ENCODE measurements at regions not wholly inside any gene's neighbourhood (a gene's known extent, or its start where the extent isn't known, plus 50 kb on each side); places are given as distances from the start of the nearest gene placed in this dataset.

DNA sequence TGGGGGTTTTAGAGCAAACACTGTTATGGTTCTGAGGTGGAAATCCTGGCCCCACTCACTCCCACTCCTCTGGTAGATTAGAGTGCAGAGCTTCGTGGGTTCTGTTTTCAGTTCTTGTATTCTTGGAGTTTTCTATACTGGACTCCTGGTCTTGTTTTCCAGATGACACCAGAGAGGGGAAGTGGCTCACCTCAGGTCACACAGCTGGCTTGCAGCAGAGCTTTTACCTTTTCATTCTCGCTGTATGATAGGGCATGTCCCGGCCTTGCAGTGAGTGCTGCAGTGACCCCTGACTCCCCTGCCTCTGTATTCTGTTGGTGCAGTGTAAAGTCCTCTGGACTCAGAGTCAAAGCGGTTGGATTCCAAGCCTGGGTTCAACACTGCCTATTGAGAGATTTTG is 148.9 kb upstream of the MEX3C start:
- no TSS peak for BruUV-seq (replicated peaks)
- intact Hi-C loops (cut with micrococcal nuclease; ENCODE audit: unreplicated experiment) (no loop called here), in situ Hi-C loops (cut with HindIII; ENCODE audit: extremely low pct_ligation_motif_present, low pct_unique_long_range_greater_than_20kb) (no loop called here)
- DNase-seq (ENCODE audit: low spot score) (no peak), FAIRE-seq (no peak), ATAC-seq (no peak)
- no peak for TF ChIP-seq ZNF724P (CRISPR knock-in tag; IDR thresholded peaks at IDR 0.05; ENCODE audit: borderline replicate concordance)
- Histone ChIP-seq H3K27me3 (ENCODE audit: control insufficient read depth in 1 of 2, insufficient read depth in 2 of 2, low read length in 2 of 2) (no peaks in the 10 kb centered on the region; a peak in 1 of 5 replicates), H3K27ac (ENCODE audit: extremely low read length, insufficient read depth, low read length) (no peak overlapping the region), H2AFZ (ENCODE audit: low read length) (no peak overlapping the region), H3K36me3 (replicated peaks in 1 of 2; ENCODE audit: control insufficient read depth in 1 of 2, insufficient read depth in 2 of 2, low read length in 2 of 2) (no peaks in the 10 kb centered on the region), H3K9me3 (ENCODE audit: low read length) (no peaks in the 10 kb centered on the region), H3K4me2 (ENCODE audit: low read depth, low read length) (no peak overlapping the region), H3K79me2 (ENCODE audit: insufficient read depth, low read length) (no peaks in the 10 kb centered on the region), H3K4me1 (ENCODE audit: insufficient read depth, low read length) (peaks cover 10% of the 10 kb centered on the region; the same call in 1 of the 2 replicates), H4K20me1 (ENCODE audit: insufficient read depth, low read length) (no peaks in the 10 kb centered on the region), H3K9ac (ENCODE audit: insufficient read depth, low read depth, low read length) (no peak overlapping the region), H3K4me3 (replicated peaks in 1 of 3; ENCODE audit: insufficient read depth in 1 of 3, low read depth in 2 of 3, low read length in 3 of 3) (no peak overlapping the region)
- CTCF ChIA-PET (ENCODE audit: low intra/inter-chr PET ratio, low total read pairs) = no interaction called here
- WGBS (ENCODE audit: low lambda C conversion rate) = 27% methylated on average over 4 of the region's 4 CpGs
- POLR2A ChIA-PET = no interaction called here

DNA sequence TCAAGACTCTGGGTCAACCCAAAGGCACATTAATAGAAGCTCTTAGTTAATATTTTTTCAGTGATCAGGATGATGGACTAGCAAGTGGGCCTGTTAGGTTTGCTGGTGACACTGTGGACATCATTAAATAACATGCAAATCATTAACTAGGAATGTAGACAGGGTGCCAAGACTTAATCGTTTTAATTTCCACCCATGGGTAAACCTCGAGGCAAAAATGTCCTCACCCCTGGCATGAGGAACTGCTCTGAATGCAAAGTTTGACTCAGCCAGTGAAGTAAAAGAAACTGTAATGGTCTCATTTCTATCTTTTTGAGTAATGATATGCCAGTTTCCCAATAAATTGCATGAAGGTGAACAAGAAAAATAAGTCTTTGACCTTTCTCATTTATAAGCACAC is 152.6 kb upstream of the MEX3C start:
- no peak for ATAC-seq
- no peak overlapping the region for H3K9ac ChIP-seq (ENCODE audit: insufficient read depth, low read depth, low read length)
- H3K4me2 ChIP-seq (ENCODE audit: low read depth, low read length) = no peak overlapping the region
- H3K36me3 ChIP-seq (replicated peaks in 1 of 2; ENCODE audit: control insufficient read depth in 1 of 2, insufficient read depth in 2 of 2, low read length in 2 of 2) = no peaks in the 10 kb centered on the region
- no peak for DNase-seq (ENCODE audit: low spot score)
- intact Hi-C loops (cut with micrococcal nuclease; ENCODE audit: unreplicated experiment) = no loop called here
- H3K4me3 ChIP-seq (replicated peaks in 1 of 3; ENCODE audit: insufficient read depth in 1 of 3, low read depth in 2 of 3, low read length in 3 of 3) = no peak overlapping the region
- in situ Hi-C loops (cut with HindIII; ENCODE audit: extremely low pct_ligation_motif_present, low pct_unique_long_range_greater_than_20kb) = no loop called here
- POLR2A ChIA-PET = no interaction called here
- no peak overlapping the region for H2AFZ ChIP-seq (ENCODE audit: low read length)
- no peak overlapping the region for H3K27ac ChIP-seq (ENCODE audit: extremely low read length, insufficient read depth, low read length)
- no peaks in the 10 kb centered on the region for H3K79me2 ChIP-seq (ENCODE audit: insufficient read depth, low read length)
- H3K4me1 ChIP-seq (ENCODE audit: insufficient read depth, low read length) = no peaks in the 10 kb centered on the region
- CTCF ChIA-PET (ENCODE audit: low intra/inter-chr PET ratio, low total read pairs) = no interaction called here
- H3K27me3 ChIP-seq (ENCODE audit: control insufficient read depth in 1 of 2, insufficient read depth in 2 of 2, low read length in 2 of 2) = no peaks in the 10 kb centered on the region; a peak in 1 of 5 replicates
- H4K20me1 ChIP-seq (ENCODE audit: insufficient read depth, low read length) = no peaks in the 10 kb centered on the region
- BruUV-seq (replicated peaks) = no TSS peak
- 0% methylated on average over 2 of the region's 2 CpGs for WGBS (ENCODE audit: low lambda C conversion rate)
- FAIRE-seq = no peak
- H3K9me3 ChIP-seq (ENCODE audit: low read length) = no peaks in the 10 kb centered on the region
- TF ChIP-seq, protein P1, sequence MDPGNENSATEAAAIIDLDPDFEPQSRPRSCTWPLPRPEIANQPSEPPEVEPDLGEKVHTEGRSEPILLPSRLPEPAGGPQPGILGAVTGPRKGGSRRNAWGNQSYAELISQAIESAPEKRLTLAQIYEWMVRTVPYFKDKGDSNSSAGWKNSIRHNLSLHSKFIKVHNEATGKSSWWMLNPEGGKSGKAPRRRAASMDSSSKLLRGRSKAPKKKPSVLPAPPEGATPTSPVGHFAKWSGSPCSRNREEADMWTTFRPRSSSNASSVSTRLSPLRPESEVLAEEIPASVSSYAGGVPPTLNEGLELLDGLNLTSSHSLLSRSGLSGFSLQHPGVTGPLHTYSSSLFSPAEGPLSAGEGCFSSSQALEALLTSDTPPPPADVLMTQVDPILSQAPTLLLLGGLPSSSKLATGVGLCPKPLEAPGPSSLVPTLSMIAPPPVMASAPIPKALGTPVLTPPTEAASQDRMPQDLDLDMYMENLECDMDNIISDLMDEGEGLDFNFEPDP (CRISPR knock-in tag; conservative IDR thresholded peaks at IDR 0.05) = no peak
- TF ChIP-seq DR1 (CRISPR knock-in tag; IDR thresholded peaks at IDR 0.05) (no peak), REL (CRISPR knock-in tag; conservative IDR thresholded peaks at IDR 0.05) (no peak), MBD4 (IDR thresholded peaks at IDR 0.05; ENCODE audit: borderline replicate concordance, low read length) (no peak), ZNF10 (CRISPR knock-in tag; IDR thresholded peaks at IDR 0.05; ENCODE audit: borderline replicate concordance, low read depth) (no peak)
- TF ChIP-seq, protein P2, sequence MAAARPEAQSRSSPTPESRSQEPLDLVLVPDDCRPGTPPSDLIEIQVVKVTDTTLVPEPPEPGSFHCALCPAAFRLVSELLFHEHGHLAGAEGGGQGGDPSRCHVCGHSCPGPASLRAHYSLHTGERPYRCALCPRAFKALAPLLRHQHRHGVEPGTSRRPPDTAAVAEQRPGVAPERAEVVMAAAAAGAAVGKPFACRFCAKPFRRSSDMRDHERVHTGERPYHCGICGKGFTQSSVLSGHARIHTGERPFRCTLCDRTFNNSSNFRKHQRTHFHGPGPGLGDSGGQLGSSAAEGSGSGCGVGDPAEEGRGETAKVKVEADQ (CRISPR knock-in tag; IDR thresholded peaks at IDR 0.05; ENCODE audit: borderline replicate concordance) = no peak
- TF ChIP-seq, protein P3, sequence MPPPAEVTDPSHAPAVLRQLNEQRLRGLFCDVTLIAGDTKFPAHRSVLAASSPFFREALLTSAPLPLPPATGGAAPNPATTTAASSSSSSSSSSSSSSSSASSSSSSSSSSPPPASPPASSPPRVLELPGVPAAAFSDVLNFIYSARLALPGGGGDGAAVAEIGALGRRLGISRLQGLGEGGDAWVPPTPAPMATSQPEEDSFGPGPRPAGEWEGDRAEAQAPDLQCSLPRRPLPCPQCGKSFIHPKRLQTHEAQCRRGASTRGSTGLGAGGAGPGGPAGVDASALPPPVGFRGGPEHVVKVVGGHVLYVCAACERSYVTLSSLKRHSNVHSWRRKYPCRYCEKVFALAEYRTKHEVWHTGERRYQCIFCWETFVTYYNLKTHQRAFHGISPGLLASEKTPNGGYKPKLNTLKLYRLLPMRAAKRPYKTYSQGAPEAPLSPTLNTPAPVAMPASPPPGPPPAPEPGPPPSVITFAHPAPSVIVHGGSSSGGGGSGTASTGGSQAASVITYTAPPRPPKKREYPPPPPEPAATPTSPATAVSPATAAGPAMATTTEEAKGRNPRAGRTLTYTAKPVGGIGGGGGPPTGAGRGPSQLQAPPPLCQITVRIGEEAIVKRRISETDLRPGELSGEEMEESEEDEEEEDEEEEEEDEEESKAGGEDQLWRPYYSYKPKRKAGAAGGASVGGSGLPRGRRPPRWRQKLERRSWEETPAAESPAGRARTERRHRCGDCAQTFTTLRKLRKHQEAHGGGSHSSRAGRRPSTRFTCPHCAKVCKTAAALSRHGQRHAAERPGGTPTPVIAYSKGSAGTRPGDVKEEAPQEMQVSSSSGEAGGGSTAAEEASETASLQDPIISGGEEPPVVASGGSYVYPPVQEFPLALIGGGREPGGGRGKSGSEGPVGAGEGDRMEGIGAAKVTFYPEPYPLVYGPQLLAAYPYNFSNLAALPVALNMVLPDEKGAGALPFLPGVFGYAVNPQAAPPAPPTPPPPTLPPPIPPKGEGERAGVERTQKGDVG (CRISPR knock-in tag; IDR thresholded peaks at IDR 0.05; ENCODE audit: borderline replicate concordance) = no peak
- TF ChIP-seq, protein P4, sequence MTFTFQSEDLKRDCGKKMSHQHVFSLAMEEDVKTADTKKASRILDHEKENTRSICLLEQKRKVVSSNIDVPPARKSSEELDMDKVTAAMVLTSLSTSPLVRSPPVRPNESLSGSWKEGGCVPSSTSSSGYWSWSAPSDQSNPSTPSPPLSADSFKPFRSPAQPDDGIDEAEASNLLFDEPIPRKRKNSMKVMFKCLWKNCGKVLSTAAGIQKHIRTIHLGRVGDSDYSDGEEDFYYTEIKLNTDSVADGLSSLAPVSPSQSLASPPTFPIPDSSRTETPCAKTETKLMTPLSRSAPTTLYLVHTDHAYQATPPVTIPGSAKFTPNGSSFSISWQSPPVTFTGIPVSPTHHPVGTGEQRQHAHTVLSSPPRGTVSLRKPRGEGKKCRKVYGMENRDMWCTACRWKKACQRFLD (CRISPR knock-in tag; IDR thresholded peaks at IDR 0.05; ENCODE audit: borderline replicate concordance) = no peak
- TF ChIP-seq, protein P5, sequence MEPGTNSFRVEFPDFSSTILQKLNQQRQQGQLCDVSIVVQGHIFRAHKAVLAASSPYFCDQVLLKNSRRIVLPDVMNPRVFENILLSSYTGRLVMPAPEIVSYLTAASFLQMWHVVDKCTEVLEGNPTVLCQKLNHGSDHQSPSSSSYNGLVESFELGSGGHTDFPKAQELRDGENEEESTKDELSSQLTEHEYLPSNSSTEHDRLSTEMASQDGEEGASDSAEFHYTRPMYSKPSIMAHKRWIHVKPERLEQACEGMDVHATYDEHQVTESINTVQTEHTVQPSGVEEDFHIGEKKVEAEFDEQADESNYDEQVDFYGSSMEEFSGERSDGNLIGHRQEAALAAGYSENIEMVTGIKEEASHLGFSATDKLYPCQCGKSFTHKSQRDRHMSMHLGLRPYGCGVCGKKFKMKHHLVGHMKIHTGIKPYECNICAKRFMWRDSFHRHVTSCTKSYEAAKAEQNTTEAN (CRISPR knock-in tag; conservative IDR thresholded peaks at IDR 0.05) = no peak

Data from HepG2 (cell line).